HepG2 (cell line): ENCODE measurements at regions not wholly inside any gene's neighbourhood (a gene's known extent, or its start where the extent isn't known, plus 50 kb on each side); places are given as distances from the start of the nearest gene placed in this dataset.

ENCODE experiments used
- CEBPZ ChIP-seq: IDR thresholded peaks from 2 replicates; pipeline ENCODE4 v1.6.1; 2012; ENCODE audit warnings: low read length, improper control_type of control experiment
- CREM ChIP-seq, 2 experiments: sonication (generic) in 1 of 2; formaldehyde crosslinking in 1 of 2; IDR thresholded peaks; 2 replicates each; pipeline versions ENCODE4 v1.4.0 to v1.6.1; 2016 to 2020; ENCODE audit warnings: antibody characterized with exemption in 1 of 2, mild to moderate bottlenecking in 1 of 2, missing genetic modification reagents in 1 of 2
- HNF4A ChIP-seq: sonication (generic); formaldehyde crosslinking; IDR thresholded peaks from 2 replicates; pipeline ENCODE4 v1.4.0; 2020; ENCODE audit warnings: missing genetic modification reagents
- NFATC3 ChIP-seq: sonication (generic); formaldehyde crosslinking; IDR thresholded peaks from 2 replicates; pipeline ENCODE4 v1.5.1; 2020; ENCODE audit warnings: mild to moderate bottlenecking, missing genetic modification reagents
- TCF7 ChIP-seq: sonication (generic); IDR thresholded peaks from 2 replicates; pipeline ENCODE4 v1.6.1; 2016; ENCODE audit warnings: antibody characterized with exemption, low read depth
- ZKSCAN1 ChIP-seq: fragments of 150-350 bp; IDR thresholded peaks from 2 replicates; pipeline ENCODE4 v1.6.1; 2014; ENCODE audit warnings: low read length
- ZKSCAN8 ChIP-seq: IDR thresholded peaks from 2 replicates; pipeline ENCODE4 v1.6.1; 2016; ENCODE audit warnings: borderline replicate concordance, missing genetic modification reagents, missing compliant biosample characterization
- ZNF362 ChIP-seq: sonication (generic); formaldehyde crosslinking; IDR thresholded peaks from 2 replicates; pipeline ENCODE4 v1.4.0; 2020; ENCODE audit warnings: missing genetic modification reagents, mild to moderate bottlenecking, borderline replicate concordance
- ZNF670 ChIP-seq: sonication (generic); formaldehyde crosslinking; IDR thresholded peaks from 2 replicates; pipeline ENCODE4 v1.8.0; 2022; ENCODE audit warnings: mild to moderate bottlenecking, missing genetic modification reagents, borderline replicate concordance
- TF ChIP-seq, protein P1 (sequence below): sonication (generic); formaldehyde crosslinking; IDR thresholded peaks from 2 replicates; pipeline ENCODE4 v1.8.0; 2022; ENCODE audit warnings: mild to moderate bottlenecking, missing genetic modification reagents; ENCODE audit not compliant: insufficient replicate concordance
- TF ChIP-seq, protein P2 (sequence below): sonication (generic); formaldehyde crosslinking; IDR thresholded peaks from 2 replicates; pipeline ENCODE4 v1.4.0; 2020; ENCODE audit warnings: missing genetic modification reagents
- TF ChIP-seq, protein P3 (sequence below): sonication (generic); formaldehyde crosslinking; IDR thresholded peaks from 2 replicates; pipeline ENCODE4 v1.5.0; 2020; ENCODE audit warnings: mild to moderate bottlenecking, missing genetic modification reagents, moderate library complexity
- TF ChIP-seq, protein P4 (sequence below): sonication (generic); formaldehyde crosslinking; IDR thresholded peaks from 2 replicates; pipeline ENCODE4 v1.9.0; 2021; ENCODE audit warnings: missing genetic modification reagents, borderline replicate concordance
- TF ChIP-seq, protein P5 (sequence below): sonication (generic); formaldehyde crosslinking; IDR thresholded peaks from 2 replicates; pipeline ENCODE4 v1.4.0; 2020; ENCODE audit warnings: missing genetic modification reagents

GRCh38 chr12:90499795-90500194 is 455.2 kb downstream of the CCER1 start:
- no peak for TF ChIP-seq CREM (IDR thresholded peaks at IDR 0.05)
- TF ChIP-seq CREM (CRISPR knock-in tag; IDR thresholded peaks at IDR 0.05), result no peak
- TF ChIP-seq, protein P1, sequence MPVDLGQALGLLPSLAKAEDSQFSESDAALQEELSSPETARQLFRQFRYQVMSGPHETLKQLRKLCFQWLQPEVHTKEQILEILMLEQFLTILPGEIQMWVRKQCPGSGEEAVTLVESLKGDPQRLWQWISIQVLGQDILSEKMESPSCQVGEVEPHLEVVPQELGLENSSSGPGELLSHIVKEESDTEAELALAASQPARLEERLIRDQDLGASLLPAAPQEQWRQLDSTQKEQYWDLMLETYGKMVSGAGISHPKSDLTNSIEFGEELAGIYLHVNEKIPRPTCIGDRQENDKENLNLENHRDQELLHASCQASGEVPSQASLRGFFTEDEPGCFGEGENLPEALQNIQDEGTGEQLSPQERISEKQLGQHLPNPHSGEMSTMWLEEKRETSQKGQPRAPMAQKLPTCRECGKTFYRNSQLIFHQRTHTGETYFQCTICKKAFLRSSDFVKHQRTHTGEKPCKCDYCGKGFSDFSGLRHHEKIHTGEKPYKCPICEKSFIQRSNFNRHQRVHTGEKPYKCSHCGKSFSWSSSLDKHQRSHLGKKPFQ (CRISPR knock-in tag), result no peak
- TF ChIP-seq ZNF362, result no peak
- TF ChIP-seq, protein P2, sequence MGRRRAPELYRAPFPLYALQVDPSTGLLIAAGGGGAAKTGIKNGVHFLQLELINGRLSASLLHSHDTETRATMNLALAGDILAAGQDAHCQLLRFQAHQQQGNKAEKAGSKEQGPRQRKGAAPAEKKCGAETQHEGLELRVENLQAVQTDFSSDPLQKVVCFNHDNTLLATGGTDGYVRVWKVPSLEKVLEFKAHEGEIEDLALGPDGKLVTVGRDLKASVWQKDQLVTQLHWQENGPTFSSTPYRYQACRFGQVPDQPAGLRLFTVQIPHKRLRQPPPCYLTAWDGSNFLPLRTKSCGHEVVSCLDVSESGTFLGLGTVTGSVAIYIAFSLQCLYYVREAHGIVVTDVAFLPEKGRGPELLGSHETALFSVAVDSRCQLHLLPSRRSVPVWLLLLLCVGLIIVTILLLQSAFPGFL, result no peak
- TF ChIP-seq ZKSCAN8 (CRISPR knock-in tag), result no peak
- TF ChIP-seq CEBPZ, result no peak
- no peak for TF ChIP-seq NFATC3
- TF ChIP-seq, protein P3, sequence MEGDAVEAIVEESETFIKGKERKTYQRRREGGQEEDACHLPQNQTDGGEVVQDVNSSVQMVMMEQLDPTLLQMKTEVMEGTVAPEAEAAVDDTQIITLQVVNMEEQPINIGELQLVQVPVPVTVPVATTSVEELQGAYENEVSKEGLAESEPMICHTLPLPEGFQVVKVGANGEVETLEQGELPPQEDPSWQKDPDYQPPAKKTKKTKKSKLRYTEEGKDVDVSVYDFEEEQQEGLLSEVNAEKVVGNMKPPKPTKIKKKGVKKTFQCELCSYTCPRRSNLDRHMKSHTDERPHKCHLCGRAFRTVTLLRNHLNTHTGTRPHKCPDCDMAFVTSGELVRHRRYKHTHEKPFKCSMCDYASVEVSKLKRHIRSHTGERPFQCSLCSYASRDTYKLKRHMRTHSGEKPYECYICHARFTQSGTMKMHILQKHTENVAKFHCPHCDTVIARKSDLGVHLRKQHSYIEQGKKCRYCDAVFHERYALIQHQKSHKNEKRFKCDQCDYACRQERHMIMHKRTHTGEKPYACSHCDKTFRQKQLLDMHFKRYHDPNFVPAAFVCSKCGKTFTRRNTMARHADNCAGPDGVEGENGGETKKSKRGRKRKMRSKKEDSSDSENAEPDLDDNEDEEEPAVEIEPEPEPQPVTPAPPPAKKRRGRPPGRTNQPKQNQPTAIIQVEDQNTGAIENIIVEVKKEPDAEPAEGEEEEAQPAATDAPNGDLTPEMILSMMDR, result no peak
- TF ChIP-seq, protein P4, sequence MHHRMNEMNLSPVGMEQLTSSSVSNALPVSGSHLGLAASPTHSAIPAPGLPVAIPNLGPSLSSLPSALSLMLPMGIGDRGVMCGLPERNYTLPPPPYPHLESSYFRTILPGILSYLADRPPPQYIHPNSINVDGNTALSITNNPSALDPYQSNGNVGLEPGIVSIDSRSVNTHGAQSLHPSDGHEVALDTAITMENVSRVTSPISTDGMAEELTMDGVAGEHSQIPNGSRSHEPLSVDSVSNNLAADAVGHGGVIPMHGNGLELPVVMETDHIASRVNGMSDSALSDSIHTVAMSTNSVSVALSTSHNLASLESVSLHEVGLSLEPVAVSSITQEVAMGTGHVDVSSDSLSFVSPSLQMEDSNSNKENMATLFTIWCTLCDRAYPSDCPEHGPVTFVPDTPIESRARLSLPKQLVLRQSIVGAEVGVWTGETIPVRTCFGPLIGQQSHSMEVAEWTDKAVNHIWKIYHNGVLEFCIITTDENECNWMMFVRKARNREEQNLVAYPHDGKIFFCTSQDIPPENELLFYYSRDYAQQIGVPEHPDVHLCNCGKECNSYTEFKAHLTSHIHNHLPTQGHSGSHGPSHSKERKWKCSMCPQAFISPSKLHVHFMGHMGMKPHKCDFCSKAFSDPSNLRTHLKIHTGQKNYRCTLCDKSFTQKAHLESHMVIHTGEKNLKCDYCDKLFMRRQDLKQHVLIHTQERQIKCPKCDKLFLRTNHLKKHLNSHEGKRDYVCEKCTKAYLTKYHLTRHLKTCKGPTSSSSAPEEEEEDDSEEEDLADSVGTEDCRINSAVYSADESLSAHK, result no peak
- TF ChIP-seq, protein P5, sequence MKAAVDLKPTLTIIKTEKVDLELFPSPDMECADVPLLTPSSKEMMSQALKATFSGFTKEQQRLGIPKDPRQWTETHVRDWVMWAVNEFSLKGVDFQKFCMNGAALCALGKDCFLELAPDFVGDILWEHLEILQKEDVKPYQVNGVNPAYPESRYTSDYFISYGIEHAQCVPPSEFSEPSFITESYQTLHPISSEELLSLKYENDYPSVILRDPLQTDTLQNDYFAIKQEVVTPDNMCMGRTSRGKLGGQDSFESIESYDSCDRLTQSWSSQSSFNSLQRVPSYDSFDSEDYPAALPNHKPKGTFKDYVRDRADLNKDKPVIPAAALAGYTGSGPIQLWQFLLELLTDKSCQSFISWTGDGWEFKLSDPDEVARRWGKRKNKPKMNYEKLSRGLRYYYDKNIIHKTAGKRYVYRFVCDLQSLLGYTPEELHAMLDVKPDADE (CRISPR knock-in tag), result no peak
- TF ChIP-seq TCF7, result no peak
- TF ChIP-seq ZNF670 (CRISPR knock-in tag), result no peak
- TF ChIP-seq ZKSCAN1, result no peak
- no peak for TF ChIP-seq HNF4A (CRISPR knock-in tag)
